SK-N-SH treated with all-trans-retinoic acid at 6 μM for 48 hours (cell line): ENCODE measurements at regions not wholly inside any gene's neighbourhood (a gene's known extent, or its start where the extent isn't known, plus 50 kb on each side); places are given as distances from the start of the nearest gene placed in this dataset.

Experiments used
- BACH2 ChIP-seq: fragments of 250-450 bp; sonication (Bioruptor Pico); IDR thresholded peaks from 2 replicates; pipeline ENCODE4 v1.9.0; 2021; ENCODE audit warnings: mild to moderate bottlenecking, borderline replicate concordance
- ISL1 ChIP-seq: fragments of 250-450 bp; sonication (Bioruptor Pico); IDR thresholded peaks from 2 replicates; pipeline ENCODE4 v2.1.2; 2022; ENCODE audit warnings: mild to moderate bottlenecking, moderate library complexity
- OSR1 ChIP-seq: fragments of 250-450 bp; sonication (Bioruptor Pico); IDR thresholded peaks from 2 replicates; pipeline ENCODE4 v1.8.0; 2022; ENCODE audit warnings: moderate library complexity, mild to moderate bottlenecking, inconsistent platforms
- PPARA ChIP-seq: fragments of 250-450 bp; sonication (Bioruptor Pico); IDR thresholded peaks from 2 replicates; pipeline ENCODE4 v1.5.0; 2020; ENCODE audit warnings: mild to moderate bottlenecking, borderline replicate concordance
- RARB ChIP-seq: fragments of 250-450 bp; sonication (Bioruptor Pico); IDR thresholded peaks from 2 replicates; pipeline ENCODE4 v1.8.0; 2021; ENCODE audit warnings: mild to moderate bottlenecking, moderate library complexity
- TCF4 ChIP-seq: fragments of 250-450 bp; sonication (Bioruptor Pico); IDR thresholded peaks from 2 replicates; pipeline ENCODE4 v1.8.0; 2021; ENCODE audit warnings: mild to moderate bottlenecking, moderate library complexity, borderline replicate concordance
- ZC3H10 ChIP-seq: fragments of 250-450 bp; sonication (Bioruptor Pico); IDR thresholded peaks from 2 replicates; pipeline ENCODE4 v1.5.1; 2021; ENCODE audit warnings: mild to moderate bottlenecking, moderate library complexity
- ZFP3 ChIP-seq: fragments of 250-450 bp; sonication (Bioruptor Pico); IDR thresholded peaks from 2 replicates; pipeline ENCODE4 v1.5.0; 2020; ENCODE audit warnings: mild to moderate bottlenecking, moderate library complexity
- ZNF565 ChIP-seq: fragments of 450-650 bp; formaldehyde crosslinking; conservative IDR thresholded peaks from 2 replicates; pipeline ENCODE4 v1.5.0; 2020; ENCODE audit warnings: low read depth, mild to moderate bottlenecking, moderate library complexity
- ZNF70 ChIP-seq: fragments of 450-650 bp; formaldehyde crosslinking; IDR thresholded peaks from 2 replicates; pipeline ENCODE4 v1.5.0; 2020; ENCODE audit warnings: mild to moderate bottlenecking, moderate library complexity
- TF ChIP-seq, protein P1 (sequence below): fragments of 250-450 bp; sonication (Bioruptor Pico); IDR thresholded peaks from 2 replicates; pipeline ENCODE4 v1.8.0; 2020; ENCODE audit warnings: mild to moderate bottlenecking, moderate library complexity, borderline replicate concordance

DNA sequence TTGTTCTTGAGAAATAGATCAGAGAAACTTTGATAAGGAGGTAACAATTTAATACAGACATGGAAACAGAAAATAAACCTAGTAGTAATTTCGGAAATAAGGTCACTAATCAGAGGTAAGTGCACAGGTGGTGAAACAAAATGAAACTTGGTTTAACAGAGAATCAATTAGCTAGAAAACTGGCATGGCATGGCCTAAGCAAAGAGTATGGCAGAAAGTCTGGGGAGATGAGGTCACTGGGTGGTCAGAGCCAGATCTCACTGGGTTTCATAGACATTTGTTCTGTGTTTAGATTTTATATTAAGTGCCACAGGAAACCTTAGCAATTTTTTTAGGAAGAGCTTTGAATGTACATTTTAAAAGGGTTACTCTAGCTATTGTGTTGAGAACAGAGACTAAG lies 1216.0 kb upstream of the PIK3C3 start:
- TF ChIP-seq, protein P1, sequence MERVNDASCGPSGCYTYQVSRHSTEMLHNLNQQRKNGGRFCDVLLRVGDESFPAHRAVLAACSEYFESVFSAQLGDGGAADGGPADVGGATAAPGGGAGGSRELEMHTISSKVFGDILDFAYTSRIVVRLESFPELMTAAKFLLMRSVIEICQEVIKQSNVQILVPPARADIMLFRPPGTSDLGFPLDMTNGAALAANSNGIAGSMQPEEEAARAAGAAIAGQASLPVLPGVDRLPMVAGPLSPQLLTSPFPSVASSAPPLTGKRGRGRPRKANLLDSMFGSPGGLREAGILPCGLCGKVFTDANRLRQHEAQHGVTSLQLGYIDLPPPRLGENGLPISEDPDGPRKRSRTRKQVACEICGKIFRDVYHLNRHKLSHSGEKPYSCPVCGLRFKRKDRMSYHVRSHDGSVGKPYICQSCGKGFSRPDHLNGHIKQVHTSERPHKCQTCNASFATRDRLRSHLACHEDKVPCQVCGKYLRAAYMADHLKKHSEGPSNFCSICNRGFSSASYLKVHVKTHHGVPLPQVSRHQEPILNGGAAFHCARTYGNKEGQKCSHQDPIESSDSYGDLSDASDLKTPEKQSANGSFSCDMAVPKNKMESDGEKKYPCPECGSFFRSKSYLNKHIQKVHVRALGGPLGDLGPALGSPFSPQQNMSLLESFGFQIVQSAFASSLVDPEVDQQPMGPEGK (CRISPR knock-in tag): no peak
- TF ChIP-seq RARB: no peak
- TF ChIP-seq ZNF70: no peak
- TF ChIP-seq TCF4 (CRISPR knock-in tag): no peak
- TF ChIP-seq OSR1 (CRISPR knock-in tag): no peak
- no peak for TF ChIP-seq PPARA (CRISPR knock-in tag)
- no peak for TF ChIP-seq ZFP3 (CRISPR knock-in tag)
- TF ChIP-seq ZNF565: no peak
- TF ChIP-seq BACH2: no peak
- TF ChIP-seq ZC3H10 (CRISPR knock-in tag): no peak
- no peak for TF ChIP-seq ISL1 (CRISPR knock-in tag)
